ENCODE measurements at regions not wholly inside any gene's neighbourhood (a gene's known extent, or its start where the extent isn't known, plus 50 kb on each side); places are given as distances from the start of the nearest gene placed in this dataset.
"Not testable (repeated sequence)": the region's sequence is repeated elsewhere in the genome, so short reads cannot be mapped to it uniquely, and the experiment has no call there.

DNA sequence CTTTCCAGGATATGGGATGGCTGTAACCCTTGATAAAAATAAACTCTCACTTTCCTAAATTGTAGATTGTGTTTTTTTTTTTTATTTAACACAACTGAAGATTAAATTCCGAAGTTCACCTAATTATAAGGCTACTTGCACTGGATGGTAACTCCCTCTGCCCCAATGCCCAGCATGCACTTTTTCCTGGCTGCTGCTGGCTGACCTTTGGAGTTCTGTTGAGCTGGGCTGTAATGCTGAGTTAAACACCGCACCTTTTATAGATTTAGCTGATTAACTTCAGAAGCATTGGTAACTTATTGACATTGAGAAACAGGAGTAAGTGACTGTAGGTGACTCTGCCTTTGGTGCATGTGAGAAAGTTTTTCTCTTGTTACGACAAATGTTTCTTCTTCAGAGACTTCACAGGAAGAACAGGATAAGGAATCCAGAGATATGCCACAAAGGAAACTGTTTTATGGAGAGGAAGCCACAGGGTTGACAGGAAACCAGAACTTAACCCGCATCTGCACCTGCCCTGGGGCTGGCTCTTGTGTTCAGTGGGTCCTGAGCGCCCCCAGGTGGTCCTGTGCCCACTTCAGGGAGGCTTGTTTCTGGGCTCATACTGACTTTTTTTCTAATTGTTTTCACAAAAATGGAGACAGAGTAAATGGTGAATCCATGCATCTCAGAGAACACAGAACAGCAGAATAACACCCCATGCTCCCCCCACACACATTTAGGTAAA, 1240.3 kb downstream of the TMEM121 start:
- TF ChIP-seq, protein P1, sequence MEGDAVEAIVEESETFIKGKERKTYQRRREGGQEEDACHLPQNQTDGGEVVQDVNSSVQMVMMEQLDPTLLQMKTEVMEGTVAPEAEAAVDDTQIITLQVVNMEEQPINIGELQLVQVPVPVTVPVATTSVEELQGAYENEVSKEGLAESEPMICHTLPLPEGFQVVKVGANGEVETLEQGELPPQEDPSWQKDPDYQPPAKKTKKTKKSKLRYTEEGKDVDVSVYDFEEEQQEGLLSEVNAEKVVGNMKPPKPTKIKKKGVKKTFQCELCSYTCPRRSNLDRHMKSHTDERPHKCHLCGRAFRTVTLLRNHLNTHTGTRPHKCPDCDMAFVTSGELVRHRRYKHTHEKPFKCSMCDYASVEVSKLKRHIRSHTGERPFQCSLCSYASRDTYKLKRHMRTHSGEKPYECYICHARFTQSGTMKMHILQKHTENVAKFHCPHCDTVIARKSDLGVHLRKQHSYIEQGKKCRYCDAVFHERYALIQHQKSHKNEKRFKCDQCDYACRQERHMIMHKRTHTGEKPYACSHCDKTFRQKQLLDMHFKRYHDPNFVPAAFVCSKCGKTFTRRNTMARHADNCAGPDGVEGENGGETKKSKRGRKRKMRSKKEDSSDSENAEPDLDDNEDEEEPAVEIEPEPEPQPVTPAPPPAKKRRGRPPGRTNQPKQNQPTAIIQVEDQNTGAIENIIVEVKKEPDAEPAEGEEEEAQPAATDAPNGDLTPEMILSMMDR (IDR thresholded peaks at IDR 0.05) = not testable (repeated sequence)
- not testable (repeated sequence) for TF ChIP-seq POLR2A (IDR thresholded peaks at IDR 0.05)

Data from heart left ventricle (tissue), 13 donors.